GM19463 (cell line): ENCODE measurements at regions not wholly inside any gene's neighbourhood (a gene's known extent, or its start where the extent isn't known, plus 50 kb on each side); places are given as distances from the start of the nearest gene placed in this dataset.

Experiments
- ATAC-seq: cut with Tn5 transposase; IDR thresholded peaks from one replicate; pipeline ENCODE4 v1.9.1; 2021; ENCODE audit warnings: mild to moderate bottlenecking, moderate library complexity; ENCODE audit not compliant: unreplicated experiment

DNA sequence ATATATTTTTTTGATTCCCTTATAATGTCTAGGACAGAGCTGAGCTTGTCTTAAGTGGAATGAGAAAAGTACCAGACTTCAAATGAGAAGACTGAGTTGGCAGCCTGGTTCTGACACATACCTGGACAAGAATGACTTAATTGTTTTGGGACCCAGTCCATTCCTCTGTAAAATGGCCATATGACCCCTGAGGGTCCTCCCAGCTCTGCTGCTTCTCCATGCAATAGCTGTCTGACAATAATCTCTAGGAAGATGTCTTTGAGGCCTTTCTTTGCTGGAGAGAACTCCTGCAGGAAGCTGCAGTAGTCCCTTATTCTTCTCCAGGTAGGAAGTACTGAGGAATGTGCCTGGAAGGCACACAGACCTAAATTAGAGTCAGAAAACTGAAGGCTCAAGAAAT, 55.9 kb upstream of the SLIT3 start:
- no peak for ATAC-seq

- no peak for ATAC-seq
Observed at GRCh38 chr5:169356181-169356580, 55.2 kb upstream of the SLIT3 start.

GRCh38 chr5:169354921-169355320, 54.0 kb upstream of the SLIT3 start:
- no peak for ATAC-seq

DNA sequence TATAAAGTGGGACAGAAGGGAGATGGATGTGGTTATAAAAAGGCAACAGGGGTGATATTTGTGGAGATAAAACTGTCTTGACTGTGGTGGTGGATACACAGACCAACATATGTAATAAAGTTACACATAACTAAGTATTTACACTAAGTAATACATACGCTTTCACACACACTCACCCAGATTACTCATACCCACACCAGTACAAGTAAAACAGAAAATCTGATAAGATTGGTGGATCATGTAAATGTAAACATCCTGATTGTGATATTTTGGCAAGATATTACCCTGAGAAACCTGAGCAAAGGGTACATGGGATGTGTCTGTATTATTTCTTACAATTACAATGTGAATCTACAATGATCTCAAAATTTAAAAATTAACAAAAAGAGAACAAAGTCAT, 53.3 kb upstream of the SLIT3 start:
- ATAC-seq, result no peak

- ATAC-seq, result no peak
Observed at GRCh38 chr5:169352901-169353300, 52.0 kb upstream of the SLIT3 start.

DNA sequence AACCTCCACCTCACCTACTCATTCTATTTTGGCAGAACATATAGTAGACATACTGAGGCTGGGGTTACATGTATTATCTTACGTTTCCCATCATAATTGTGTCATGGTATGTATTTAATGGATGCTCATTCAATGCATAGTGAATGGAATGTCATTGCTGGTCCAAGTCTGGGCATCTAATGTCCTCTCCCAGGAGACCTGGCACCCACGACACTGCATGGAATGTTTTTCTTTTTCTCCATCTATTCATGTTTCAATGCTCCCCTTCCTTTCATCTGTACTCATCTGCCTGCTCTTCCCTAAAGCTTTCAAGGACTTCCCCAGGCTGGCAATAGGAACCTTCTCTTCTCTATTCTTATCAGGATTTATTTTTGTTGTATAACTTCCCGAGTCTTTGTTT, 50.8 kb upstream of the SLIT3 start:
- ATAC-seq, result no peak

DNA sequence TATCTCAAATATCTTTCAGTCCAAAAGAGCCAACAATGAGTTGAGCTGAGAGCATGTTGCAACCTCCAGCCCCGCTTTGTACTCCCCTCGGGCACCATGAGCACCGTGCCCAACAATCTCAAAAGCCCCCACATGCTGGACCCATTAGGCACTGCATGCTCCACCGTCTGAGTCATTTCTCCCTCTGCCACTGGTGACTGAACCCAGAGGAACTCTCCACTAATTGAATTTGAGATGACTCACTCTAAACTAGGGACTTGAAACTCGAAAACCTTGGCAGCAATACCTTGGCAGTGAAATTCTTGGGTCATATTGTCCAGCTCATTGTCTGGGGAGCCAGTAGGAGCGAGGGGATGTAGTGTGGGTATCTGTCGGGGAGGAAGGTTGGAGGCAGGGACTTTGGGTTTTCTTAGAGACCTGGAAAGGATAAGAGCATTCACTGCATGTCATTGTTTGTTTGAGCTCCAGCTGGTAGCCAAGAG, 49.9 kb upstream of the SLIT3 start:
- ATAC-seq, result peak; percentile 59
